ENCODE measurements at regions not wholly inside any gene's neighbourhood (a gene's known extent, or its start where the extent isn't known, plus 50 kb on each side); places are given as distances from the start of the nearest gene placed in this dataset.
A peak's percentile ranks its signal among the peaks of the same experiment; 100 is the strongest.
"Not testable (repeated sequence)": the region's sequence is repeated elsewhere in the genome, so short reads cannot be mapped to it uniquely, and the experiment has no call there.

- no peak for DNase-seq
Measured at GRCh38 chr2:133843551-133843950, 275.3 kb upstream of the NCKAP5 start.

- DNase-seq: peak; percentile 88
Measured at GRCh38 chr2:133844214-133844892, 276.1 kb upstream of the NCKAP5 start.

GRCh38 chr2:133846476-133846875 lies 278.2 kb upstream of the NCKAP5 start:
- DNase-seq: no peak

- DNase-seq: no peak
Measured at GRCh38 chr2:133847591-133847990, 279.3 kb upstream of the NCKAP5 start.

GRCh38 chr2:133848111-133848649 lies 279.9 kb upstream of the NCKAP5 start:
- peak; percentile 20 for DNase-seq

GRCh38 chr2:133849341-133849740 lies 281.1 kb upstream of the NCKAP5 start:
- no peak for DNase-seq

GRCh38 chr2:133854603-133855200 lies 286.4 kb upstream of the NCKAP5 start:
- DNase-seq: no peak

GRCh38 chr2:133855526-133855925 lies 287.3 kb upstream of the NCKAP5 start:
- no peak for DNase-seq

GRCh38 chr2:133856678-133857077 lies 288.4 kb upstream of the NCKAP5 start:
- no peak for DNase-seq

GRCh38 chr2:133859578-133859977 lies 291.3 kb upstream of the NCKAP5 start:
- no peak for DNase-seq

GRCh38 chr2:133862400-133862977 lies 294.2 kb upstream of the NCKAP5 start:
- DNase-seq: no peak

- no peak for DNase-seq
Measured at GRCh38 chr2:133863106-133863800, 295.0 kb upstream of the NCKAP5 start.

- DNase-seq: no peak
Measured at GRCh38 chr2:133865141-133865540, 296.9 kb upstream of the NCKAP5 start.

- no peak for DNase-seq
Measured at GRCh38 chr2:133867166-133867565, 298.9 kb upstream of the NCKAP5 start.

- DNase-seq: no peak
Measured at GRCh38 chr2:133871545-133872209, 303.4 kb upstream of the NCKAP5 start.

- DNase-seq: no peak
Measured at GRCh38 chr2:133878326-133878725, 310.1 kb upstream of the NCKAP5 start.

- DNase-seq: no peak
Measured at GRCh38 chr2:133879703-133880102, 311.4 kb upstream of the NCKAP5 start.

GRCh38 chr2:133882159-133882558 lies 313.9 kb upstream of the NCKAP5 start:
- not testable (repeated sequence) for DNase-seq

- DNase-seq: peak; percentile 53
Measured at GRCh38 chr2:133884739-133885381, 316.6 kb upstream of the NCKAP5 start.

- no peak for DNase-seq
Measured at GRCh38 chr2:133885847-133886246, 317.6 kb upstream of the NCKAP5 start.

- peak; percentile 91 for DNase-seq
Measured at GRCh38 chr2:133886735-133887675, 318.7 kb upstream of the NCKAP5 start.
